Mammary epithelial cell (primary cell): ENCODE measurements at regions not wholly inside any gene's neighbourhood (a gene's known extent, or its start where the extent isn't known, plus 50 kb on each side); places are given as distances from the start of the nearest gene placed in this dataset.
"Not testable (repeated sequence)": the region's sequence is repeated elsewhere in the genome, so short reads cannot be mapped to it uniquely, and the experiment has no call there.

Source experiments
- EZH2 ChIP-seq: IDR thresholded peaks from 2 replicates; pipeline ENCODE4 v1.6.1; 2012; ENCODE audit warnings: low read length, inconsistent platforms, borderline replicate concordance
- TF ChIP-seq, protein P1 (sequence below), 2 donors: IDR thresholded peaks in 1 of 2; conservative IDR thresholded peaks in 1 of 2; 2 replicates each; pipeline ENCODE4 v1.5.1; 2011 to 2012; ENCODE audit warnings: inconsistent platforms in 2 of 2, low read length in 2 of 2, mild to moderate bottlenecking in 2 of 2, control low read depth in 1 of 2, low read depth in 1 of 2; ENCODE audit not compliant: insufficient read depth in 1 of 2; ENCODE audit errors: extremely low read depth in 1 of 2

DNA sequence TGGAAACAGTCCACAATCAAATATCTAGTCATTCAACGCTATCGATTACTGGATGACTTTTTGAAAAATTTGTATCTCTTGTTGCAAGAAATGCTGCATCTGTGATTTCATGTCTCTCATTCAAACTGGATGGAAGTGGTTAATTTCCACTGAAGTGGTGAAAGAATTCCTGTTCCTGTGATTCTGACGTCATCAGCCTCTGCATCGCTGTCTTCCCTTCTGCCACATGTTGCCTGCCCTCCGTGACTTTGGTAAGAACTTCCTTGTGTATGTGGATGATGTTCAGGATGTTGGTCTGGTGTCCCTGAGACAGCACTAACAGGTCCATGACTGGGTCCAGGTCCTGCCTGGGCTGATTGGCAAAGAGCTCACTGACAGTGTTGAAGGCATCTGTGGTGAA, 84.8 kb upstream of the TEKT4 start:
- TF ChIP-seq, protein P1, sequence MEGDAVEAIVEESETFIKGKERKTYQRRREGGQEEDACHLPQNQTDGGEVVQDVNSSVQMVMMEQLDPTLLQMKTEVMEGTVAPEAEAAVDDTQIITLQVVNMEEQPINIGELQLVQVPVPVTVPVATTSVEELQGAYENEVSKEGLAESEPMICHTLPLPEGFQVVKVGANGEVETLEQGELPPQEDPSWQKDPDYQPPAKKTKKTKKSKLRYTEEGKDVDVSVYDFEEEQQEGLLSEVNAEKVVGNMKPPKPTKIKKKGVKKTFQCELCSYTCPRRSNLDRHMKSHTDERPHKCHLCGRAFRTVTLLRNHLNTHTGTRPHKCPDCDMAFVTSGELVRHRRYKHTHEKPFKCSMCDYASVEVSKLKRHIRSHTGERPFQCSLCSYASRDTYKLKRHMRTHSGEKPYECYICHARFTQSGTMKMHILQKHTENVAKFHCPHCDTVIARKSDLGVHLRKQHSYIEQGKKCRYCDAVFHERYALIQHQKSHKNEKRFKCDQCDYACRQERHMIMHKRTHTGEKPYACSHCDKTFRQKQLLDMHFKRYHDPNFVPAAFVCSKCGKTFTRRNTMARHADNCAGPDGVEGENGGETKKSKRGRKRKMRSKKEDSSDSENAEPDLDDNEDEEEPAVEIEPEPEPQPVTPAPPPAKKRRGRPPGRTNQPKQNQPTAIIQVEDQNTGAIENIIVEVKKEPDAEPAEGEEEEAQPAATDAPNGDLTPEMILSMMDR (conservative IDR thresholded peaks at IDR 0.05 in 1 of 2, IDR thresholded peaks at IDR 0.05 in 1 of 2; ENCODE audit: extremely low read depth in 1 of 2, insufficient read depth in 1 of 2, low read depth in 1 of 2, low read length in 2 of 2) = not testable (repeated sequence)
- not testable (repeated sequence) for TF ChIP-seq EZH2
